ENCODE measurements at regions not wholly inside any gene's neighbourhood (a gene's known extent, or its start where the extent isn't known, plus 50 kb on each side); places are given as distances from the start of the nearest gene placed in this dataset.

DNA sequence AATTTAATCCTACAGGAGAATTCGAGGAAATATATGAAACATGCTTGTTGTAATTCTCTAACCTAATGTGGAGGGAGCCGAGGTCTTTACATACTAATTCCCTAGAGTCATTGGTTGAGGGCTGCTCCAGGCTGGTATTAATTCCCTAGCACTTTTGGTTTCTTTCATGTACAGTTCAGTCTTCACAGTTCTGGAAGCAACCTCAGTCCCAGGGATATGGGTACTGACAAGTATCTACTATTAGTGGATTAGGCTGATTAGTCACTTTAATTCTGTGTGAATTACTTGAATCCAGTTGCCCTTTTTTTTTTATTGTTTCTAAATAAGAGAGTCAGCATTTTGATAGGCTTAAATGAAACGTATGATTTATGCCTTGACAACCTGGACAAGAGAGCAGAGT is 172.3 kb upstream of the HTR2A start:
- TF ChIP-seq, protein P1, sequence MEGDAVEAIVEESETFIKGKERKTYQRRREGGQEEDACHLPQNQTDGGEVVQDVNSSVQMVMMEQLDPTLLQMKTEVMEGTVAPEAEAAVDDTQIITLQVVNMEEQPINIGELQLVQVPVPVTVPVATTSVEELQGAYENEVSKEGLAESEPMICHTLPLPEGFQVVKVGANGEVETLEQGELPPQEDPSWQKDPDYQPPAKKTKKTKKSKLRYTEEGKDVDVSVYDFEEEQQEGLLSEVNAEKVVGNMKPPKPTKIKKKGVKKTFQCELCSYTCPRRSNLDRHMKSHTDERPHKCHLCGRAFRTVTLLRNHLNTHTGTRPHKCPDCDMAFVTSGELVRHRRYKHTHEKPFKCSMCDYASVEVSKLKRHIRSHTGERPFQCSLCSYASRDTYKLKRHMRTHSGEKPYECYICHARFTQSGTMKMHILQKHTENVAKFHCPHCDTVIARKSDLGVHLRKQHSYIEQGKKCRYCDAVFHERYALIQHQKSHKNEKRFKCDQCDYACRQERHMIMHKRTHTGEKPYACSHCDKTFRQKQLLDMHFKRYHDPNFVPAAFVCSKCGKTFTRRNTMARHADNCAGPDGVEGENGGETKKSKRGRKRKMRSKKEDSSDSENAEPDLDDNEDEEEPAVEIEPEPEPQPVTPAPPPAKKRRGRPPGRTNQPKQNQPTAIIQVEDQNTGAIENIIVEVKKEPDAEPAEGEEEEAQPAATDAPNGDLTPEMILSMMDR (IDR thresholded peaks at IDR 0.05) = no peak
- no peak for TF ChIP-seq POLR2A (IDR thresholded peaks at IDR 0.05)

All from adrenal gland (tissue), 5 donors.